ENCODE measurements at regions not wholly inside any gene's neighbourhood (a gene's known extent, or its start where the extent isn't known, plus 50 kb on each side); places are given as distances from the start of the nearest gene placed in this dataset.

DNA sequence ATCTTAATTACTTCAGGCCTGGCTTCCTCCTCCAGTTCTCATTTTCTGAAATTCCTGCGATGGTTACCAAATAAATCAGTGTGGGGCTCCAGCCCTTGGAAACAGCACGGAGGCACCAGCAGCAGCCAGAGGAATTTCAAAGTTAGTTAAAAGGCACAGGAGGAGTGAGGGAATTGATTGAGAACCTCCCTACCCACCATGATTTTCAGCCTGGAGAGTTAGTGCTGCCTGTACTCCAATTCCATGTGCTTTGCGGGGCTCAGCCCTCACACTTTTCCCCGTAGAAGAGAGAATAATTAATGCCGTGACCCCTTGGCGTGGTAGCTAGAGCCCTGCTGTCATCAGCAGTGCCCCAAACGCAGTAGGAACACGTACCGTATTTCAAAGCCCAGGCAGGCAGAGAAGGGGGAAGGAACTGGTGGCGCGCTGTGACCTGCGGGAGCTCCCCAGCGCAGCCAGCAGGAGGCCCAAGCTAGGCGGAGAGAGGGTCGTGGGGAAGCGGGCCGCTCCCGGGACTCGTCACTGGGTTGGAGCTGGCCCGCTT lies 84.0 kb upstream of the IGFBP7 start:
- Mint-ChIP-seq H3K4me1 (peaks cover 32% of the 10 kb centered on the region), H3K9me3 (peaks cover 7% of the 10 kb centered on the region), H3K27me3 (ENCODE audit: low read depth) (no peaks in the 10 kb centered on the region), H3K27ac (ENCODE audit: unreplicated experiment) (peak overlapping the region; percentile 88), H3K36me3 (ENCODE audit: low read depth) (peaks cover 6% of the 10 kb centered on the region), H3K4me3 (peak overlapping the region; percentile 34)
- DNase-seq (ENCODE audit: low read depth, low spot score) = no peak
- TF ChIP-seq, protein P1, sequence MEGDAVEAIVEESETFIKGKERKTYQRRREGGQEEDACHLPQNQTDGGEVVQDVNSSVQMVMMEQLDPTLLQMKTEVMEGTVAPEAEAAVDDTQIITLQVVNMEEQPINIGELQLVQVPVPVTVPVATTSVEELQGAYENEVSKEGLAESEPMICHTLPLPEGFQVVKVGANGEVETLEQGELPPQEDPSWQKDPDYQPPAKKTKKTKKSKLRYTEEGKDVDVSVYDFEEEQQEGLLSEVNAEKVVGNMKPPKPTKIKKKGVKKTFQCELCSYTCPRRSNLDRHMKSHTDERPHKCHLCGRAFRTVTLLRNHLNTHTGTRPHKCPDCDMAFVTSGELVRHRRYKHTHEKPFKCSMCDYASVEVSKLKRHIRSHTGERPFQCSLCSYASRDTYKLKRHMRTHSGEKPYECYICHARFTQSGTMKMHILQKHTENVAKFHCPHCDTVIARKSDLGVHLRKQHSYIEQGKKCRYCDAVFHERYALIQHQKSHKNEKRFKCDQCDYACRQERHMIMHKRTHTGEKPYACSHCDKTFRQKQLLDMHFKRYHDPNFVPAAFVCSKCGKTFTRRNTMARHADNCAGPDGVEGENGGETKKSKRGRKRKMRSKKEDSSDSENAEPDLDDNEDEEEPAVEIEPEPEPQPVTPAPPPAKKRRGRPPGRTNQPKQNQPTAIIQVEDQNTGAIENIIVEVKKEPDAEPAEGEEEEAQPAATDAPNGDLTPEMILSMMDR (conservative IDR thresholded peaks at IDR 0.05) = no peak

GRCh38 chr4:57193209-57193810 lies 83.1 kb upstream of the IGFBP7 start:
- TF ChIP-seq, protein P1 (conservative IDR thresholded peaks at IDR 0.05) = no peak
- no peak for DNase-seq (ENCODE audit: low read depth, low spot score)
- Mint-ChIP-seq H3K27me3 (ENCODE audit: low read depth) (no peaks in the 10 kb centered on the region), H3K9me3 (peaks cover 7% of the 10 kb centered on the region), H3K4me3 (no peak overlapping the region), H3K36me3 (ENCODE audit: low read depth) (peaks cover 6% of the 10 kb centered on the region), H3K27ac (ENCODE audit: unreplicated experiment) (no peak overlapping the region), H3K4me1 (peaks cover 32% of the 10 kb centered on the region)

- peaks cover 37% of the 10 kb centered on the region for H3K4me1 Mint-ChIP-seq
- no peak for DNase-seq (ENCODE audit: low read depth, low spot score)
- H3K36me3 Mint-ChIP-seq (ENCODE audit: low read depth) = peaks cover 6% of the 10 kb centered on the region
- TF ChIP-seq, protein P1 (conservative IDR thresholded peaks at IDR 0.05) = no peak
- no peak overlapping the region for H3K4me3 Mint-ChIP-seq
- no peaks in the 10 kb centered on the region for H3K27me3 Mint-ChIP-seq (ENCODE audit: low read depth)
- H3K9me3 Mint-ChIP-seq = peaks cover 4% of the 10 kb centered on the region
- H3K27ac Mint-ChIP-seq (ENCODE audit: unreplicated experiment) = no peak overlapping the region
These were observed 81.4 kb upstream of the IGFBP7 start for GRCh38 chr4:57191523-57192034.

DNA sequence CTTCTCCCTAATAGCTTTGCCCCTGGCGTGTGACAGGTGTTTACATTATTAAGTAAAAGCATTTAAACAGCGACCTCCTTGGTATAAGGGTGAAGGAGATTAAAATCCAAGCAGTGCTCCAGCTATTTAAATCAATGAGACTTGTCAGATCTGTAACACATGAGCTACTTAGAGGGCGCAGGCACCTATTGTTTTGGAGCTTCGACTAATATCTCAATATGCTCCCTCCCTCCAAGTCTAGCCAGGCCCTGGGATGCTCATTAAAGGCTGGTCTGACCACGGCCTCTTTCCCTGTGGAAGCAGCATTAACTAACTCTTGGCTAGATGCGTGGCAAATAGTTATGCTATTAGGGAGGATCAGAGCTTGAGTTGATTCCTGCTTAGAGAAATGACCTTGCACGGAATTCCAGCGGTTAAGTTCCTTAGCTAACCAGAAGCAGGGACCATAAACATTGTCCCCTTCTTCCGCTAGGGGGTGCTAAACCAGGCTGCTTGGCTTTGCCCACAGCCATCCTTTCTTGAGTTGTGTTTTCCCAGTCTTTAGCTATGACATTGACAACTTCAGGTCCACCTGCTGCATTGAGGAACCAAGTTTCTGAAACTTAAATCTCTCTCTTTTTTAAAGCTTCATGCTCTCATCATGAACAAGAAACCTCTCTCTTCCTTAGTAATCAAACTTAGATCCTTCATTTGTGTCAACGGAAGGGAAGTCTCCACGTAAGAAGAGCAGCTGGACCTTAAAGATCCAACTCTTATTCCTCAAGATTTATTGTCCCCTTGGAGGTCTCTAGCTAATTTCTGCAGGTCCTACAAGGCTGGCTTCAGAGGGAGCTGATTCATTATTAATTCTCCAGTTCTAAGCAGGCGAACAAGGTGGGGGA lies 80.7 kb upstream of the IGFBP7 start:
- no peaks in the 10 kb centered on the region for H3K27me3 Mint-ChIP-seq (ENCODE audit: low read depth)
- H3K36me3 Mint-ChIP-seq (ENCODE audit: low read depth) = peaks cover 6% of the 10 kb centered on the region
- peaks cover 4% of the 10 kb centered on the region for H3K9me3 Mint-ChIP-seq
- H3K27ac Mint-ChIP-seq (ENCODE audit: unreplicated experiment) = no peak overlapping the region
- H3K4me3 Mint-ChIP-seq = no peak overlapping the region
- TF ChIP-seq, protein P1 (conservative IDR thresholded peaks at IDR 0.05) = peak; percentile 68
- H3K4me1 Mint-ChIP-seq = peaks cover 41% of the 10 kb centered on the region
- DNase-seq (ENCODE audit: low read depth, low spot score) = peak; percentile 49

DNA sequence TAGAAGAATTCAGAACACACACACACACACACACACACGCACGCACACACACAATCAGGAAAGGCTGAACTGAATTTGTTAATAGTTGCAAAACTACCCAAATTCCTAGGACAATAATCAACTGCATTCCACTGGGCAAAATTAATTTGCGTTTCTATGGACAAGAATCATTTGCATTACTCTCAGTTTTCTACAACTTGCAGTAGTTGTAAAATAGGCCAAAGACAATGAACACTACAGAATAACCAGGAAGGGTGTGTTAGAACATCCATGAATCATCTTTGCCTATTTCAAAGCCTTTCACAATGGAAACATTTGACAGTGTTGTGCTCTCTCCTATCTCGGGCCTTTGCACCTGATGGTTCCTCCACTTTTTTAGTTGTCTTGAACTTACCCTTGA lies 77.1 kb upstream of the IGFBP7 start:
- Mint-ChIP-seq H3K4me1 (peaks cover 33% of the 10 kb centered on the region), H3K36me3 (ENCODE audit: low read depth) (no peaks in the 10 kb centered on the region), H3K27me3 (ENCODE audit: low read depth) (no peaks in the 10 kb centered on the region), H3K4me3 (no peak overlapping the region), H3K27ac (ENCODE audit: unreplicated experiment) (no peak overlapping the region), H3K9me3 (no peaks in the 10 kb centered on the region)
- no peak for DNase-seq (ENCODE audit: low read depth, low spot score)
- TF ChIP-seq, protein P1 (conservative IDR thresholded peaks at IDR 0.05) = no peak

All from neural crest cell (in vitro differentiated cells).